A673 (cell line): ENCODE measurements at regions not wholly inside any gene's neighbourhood (a gene's known extent, or its start where the extent isn't known, plus 50 kb on each side); places are given as distances from the start of the nearest gene placed in this dataset.

Experiments
- BruUV-seq: library from RNA; stranded (reverse); fragments of 400-500 nt; replicated peaks from 2 replicates; lab custom pipeline; 2021; lab: Mats Ljungman, UMichigan
- CTCF ChIA-PET: fragments of 300-600 bp; sonication (Branson Sonifier 250); formaldehyde crosslinking; loops from one replicate; lab custom pipeline; 2022; ENCODE audit warnings: antibody characterized with exemption; lab: Charles Lee
- POLR2A ChIA-PET: fragments of 300-600 bp; sonication (Branson Sonifier 250); formaldehyde crosslinking; loops from one replicate; lab custom pipeline; 2022; ENCODE audit warnings: antibody characterized with exemption; ENCODE audit not compliant: low non-redundant PET; lab: Charles Lee
- DNase-seq: peaks from one replicate; pipeline ENCODE4 v3.0.0-alpha.2; 2015; ENCODE audit warnings: low spot score
- H3K27ac ChIP-seq: fragments of 200-600 bp; sonication (generic); 2 replicates; pipeline ENCODE4 v1.5.1; 2016; ENCODE audit warnings: mixed run types, low read depth, mild to moderate bottlenecking, mixed read lengths, antibody characterized with exemption, low read length; ENCODE audit not compliant: poor library complexity, severe bottlenecking
- H3K27me3 ChIP-seq: fragments of 200-600 bp; sonication (generic); replicated peaks from 2 replicates; pipeline ENCODE4 v1.6.1; 2017; ENCODE audit warnings: mixed run types, low read depth, mild to moderate bottlenecking, mixed read lengths, antibody characterized with exemption, low read length; ENCODE audit not compliant: insufficient read depth, poor library complexity
- H3K36me3 ChIP-seq: fragments of 200-600 bp; sonication (generic); 2 replicates; pipeline ENCODE4 v1.6.1; 2016; ENCODE audit warnings: mixed run types, mild to moderate bottlenecking, mixed read lengths, antibody characterized with exemption, low read length; ENCODE audit not compliant: insufficient read depth, poor library complexity, severe bottlenecking
- H3K4me1 ChIP-seq: fragments of 200-600 bp; sonication (generic); 2 replicates; pipeline ENCODE4 v1.6.1; 2017; ENCODE audit warnings: mixed run types, mild to moderate bottlenecking, mixed read lengths, antibody characterized with exemption, low read length; ENCODE audit not compliant: insufficient read depth, poor library complexity, severe bottlenecking
- H3K4me3 ChIP-seq: fragments of 200-600 bp; sonication (generic); 2 replicates; pipeline ENCODE4 v1.5.1; 2016; ENCODE audit warnings: low read depth, mixed run types, mild to moderate bottlenecking, mixed read lengths, low read length; ENCODE audit not compliant: poor library complexity, severe bottlenecking
- H3K9me3 ChIP-seq: fragments of 200-600 bp; sonication (generic); 2 replicates; pipeline ENCODE4 v1.6.1; 2016; ENCODE audit warnings: mixed run types, low read depth, mild to moderate bottlenecking, mixed read lengths, antibody characterized with exemption, low read length; ENCODE audit not compliant: poor library complexity, severe bottlenecking
- EZH2 ChIP-seq: fragments of 200-600 bp; sonication (generic); IDR thresholded peaks from 2 replicates; pipeline ENCODE4 v1.6.1; 2017; ENCODE audit warnings: borderline replicate concordance, low read depth, mild to moderate bottlenecking, mixed read lengths, antibody characterized with exemption, low read length; ENCODE audit not compliant: poor library complexity, severe bottlenecking
- intact Hi-C: fragments of 100-400 bp; cut with micrococcal nuclease; formaldehyde crosslinking; loops from one replicate; pipeline ENCODE4 v1.10.0; 2022; ENCODE audit not compliant: unreplicated experiment
- TF ChIP-seq, protein P1 (sequence below): fragments of 300-800, 200-600 bp; sonication (generic); conservative IDR thresholded peaks from 2 replicates; pipeline ENCODE4 v1.5.1; 2017; ENCODE audit warnings: low read depth, mild to moderate bottlenecking, antibody characterized with exemption, low read length, moderate library complexity, mixed read lengths

DNA sequence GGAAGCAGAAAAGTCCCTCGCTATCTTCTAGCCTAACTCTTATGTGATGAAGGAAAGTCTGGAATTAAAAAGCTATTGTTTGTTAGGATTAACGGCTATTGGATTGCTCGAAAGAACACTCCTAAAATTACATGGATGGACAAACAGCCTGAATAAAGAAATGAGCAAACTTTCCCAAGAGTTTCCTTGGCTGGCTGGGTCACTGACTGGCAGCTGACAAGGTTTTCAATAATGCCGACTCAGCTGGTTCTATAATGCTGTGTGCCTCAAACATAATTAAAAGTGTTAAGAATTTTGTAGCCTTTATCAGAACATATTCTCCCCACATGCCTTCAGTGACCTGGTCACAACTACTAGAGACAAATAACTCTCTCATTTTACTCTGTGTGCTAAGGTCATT is 142.9 kb upstream of the ADAMTS9 start:
- no peak for DNase-seq
- intact Hi-C loops, result no loop called here
- Histone ChIP-seq H3K36me3 (no peaks in the 10 kb centered on the region), H3K27ac (no peak overlapping the region), H3K4me3 (no peak overlapping the region), H3K27me3 (no peaks in the 10 kb centered on the region), H3K9me3 (no peaks in the 10 kb centered on the region), H3K4me1 (no peaks in the 10 kb centered on the region)
- BruUV-seq, result no TSS peak
- POLR2A ChIA-PET, result no interaction called here
- TF ChIP-seq, protein P1, sequence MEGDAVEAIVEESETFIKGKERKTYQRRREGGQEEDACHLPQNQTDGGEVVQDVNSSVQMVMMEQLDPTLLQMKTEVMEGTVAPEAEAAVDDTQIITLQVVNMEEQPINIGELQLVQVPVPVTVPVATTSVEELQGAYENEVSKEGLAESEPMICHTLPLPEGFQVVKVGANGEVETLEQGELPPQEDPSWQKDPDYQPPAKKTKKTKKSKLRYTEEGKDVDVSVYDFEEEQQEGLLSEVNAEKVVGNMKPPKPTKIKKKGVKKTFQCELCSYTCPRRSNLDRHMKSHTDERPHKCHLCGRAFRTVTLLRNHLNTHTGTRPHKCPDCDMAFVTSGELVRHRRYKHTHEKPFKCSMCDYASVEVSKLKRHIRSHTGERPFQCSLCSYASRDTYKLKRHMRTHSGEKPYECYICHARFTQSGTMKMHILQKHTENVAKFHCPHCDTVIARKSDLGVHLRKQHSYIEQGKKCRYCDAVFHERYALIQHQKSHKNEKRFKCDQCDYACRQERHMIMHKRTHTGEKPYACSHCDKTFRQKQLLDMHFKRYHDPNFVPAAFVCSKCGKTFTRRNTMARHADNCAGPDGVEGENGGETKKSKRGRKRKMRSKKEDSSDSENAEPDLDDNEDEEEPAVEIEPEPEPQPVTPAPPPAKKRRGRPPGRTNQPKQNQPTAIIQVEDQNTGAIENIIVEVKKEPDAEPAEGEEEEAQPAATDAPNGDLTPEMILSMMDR, result no peak
- TF ChIP-seq EZH2, result no peak
- CTCF ChIA-PET, result no interaction called here

DNA sequence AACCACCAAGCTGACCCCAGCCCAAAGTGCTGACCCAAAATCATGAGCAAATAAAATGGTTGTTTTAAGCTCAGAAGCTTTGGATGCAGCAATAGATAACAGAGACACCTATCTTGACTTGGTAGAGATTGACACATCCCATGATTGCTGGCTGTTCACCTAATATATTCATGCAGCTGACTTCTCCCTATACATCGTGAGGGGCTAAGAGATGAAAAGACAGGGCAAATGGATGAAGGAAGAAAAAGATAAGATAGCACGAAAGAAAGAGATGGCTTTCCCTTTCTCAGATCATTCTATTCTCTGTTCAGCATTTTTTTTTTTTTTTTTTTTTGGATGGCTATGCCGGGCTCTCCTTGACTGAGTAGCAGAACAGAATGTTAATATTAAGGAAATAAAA is 141.5 kb upstream of the ADAMTS9 start:
- TF ChIP-seq, protein P1, result no peak
- TF ChIP-seq EZH2, result no peak
- Histone ChIP-seq H3K4me3 (no peak overlapping the region), H3K27me3 (no peaks in the 10 kb centered on the region), H3K4me1 (no peaks in the 10 kb centered on the region), H3K36me3 (no peaks in the 10 kb centered on the region), H3K27ac (no peak overlapping the region), H3K9me3 (no peaks in the 10 kb centered on the region)
- no TSS peak for BruUV-seq
- ChIA-PET CTCF (no interaction called here), POLR2A (no interaction called here)
- intact Hi-C loops, result no loop called here
- DNase-seq, result no peak

- TF ChIP-seq EZH2, result no peak
- TF ChIP-seq, protein P1, result no peak
- Histone ChIP-seq H3K9me3 (no peaks in the 10 kb centered on the region), H3K36me3 (no peaks in the 10 kb centered on the region), H3K27me3 (no peaks in the 10 kb centered on the region), H3K4me3 (no peak overlapping the region), H3K4me1 (no peaks in the 10 kb centered on the region), H3K27ac (no peak overlapping the region)
- POLR2A ChIA-PET, result no interaction called here
- no peak for DNase-seq
- BruUV-seq, result no TSS peak
- intact Hi-C loops, result no loop called here
- CTCF ChIA-PET, result no interaction called here
Measured at GRCh38 chr3:64828276-64828675, 140.5 kb upstream of the ADAMTS9 start.
